ENCODE measurements at regions not wholly inside any gene's neighbourhood (a gene's known extent, or its start where the extent isn't known, plus 50 kb on each side); places are given as distances from the start of the nearest gene placed in this dataset.

DNA sequence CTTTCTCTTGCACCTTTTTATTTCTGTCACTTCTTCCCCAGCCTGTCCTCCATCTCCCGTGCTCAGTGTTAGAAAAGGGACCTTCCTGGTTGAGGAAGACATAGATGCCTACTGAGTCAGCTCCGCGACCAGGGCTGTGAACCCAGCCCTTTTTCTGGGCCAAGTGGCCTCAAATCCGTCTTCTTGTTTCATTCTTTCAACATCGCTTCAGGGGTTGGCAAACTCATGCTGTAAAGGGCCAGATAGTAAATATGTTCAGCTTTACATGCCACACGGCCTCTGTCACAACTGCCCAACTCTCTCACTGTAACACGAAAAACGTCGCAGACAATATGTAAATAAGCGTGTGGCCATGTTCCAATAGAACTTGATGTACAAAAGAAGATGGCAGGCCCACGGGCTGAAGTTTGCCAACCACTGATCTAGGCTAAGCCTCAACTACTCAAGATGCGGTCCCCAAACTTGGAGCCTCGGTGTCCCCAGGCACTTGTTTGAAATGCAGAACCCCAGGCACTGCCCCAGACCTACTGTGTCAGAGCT lies 338.4 kb downstream of the MN1 start:
- TF ChIP-seq, protein P1, sequence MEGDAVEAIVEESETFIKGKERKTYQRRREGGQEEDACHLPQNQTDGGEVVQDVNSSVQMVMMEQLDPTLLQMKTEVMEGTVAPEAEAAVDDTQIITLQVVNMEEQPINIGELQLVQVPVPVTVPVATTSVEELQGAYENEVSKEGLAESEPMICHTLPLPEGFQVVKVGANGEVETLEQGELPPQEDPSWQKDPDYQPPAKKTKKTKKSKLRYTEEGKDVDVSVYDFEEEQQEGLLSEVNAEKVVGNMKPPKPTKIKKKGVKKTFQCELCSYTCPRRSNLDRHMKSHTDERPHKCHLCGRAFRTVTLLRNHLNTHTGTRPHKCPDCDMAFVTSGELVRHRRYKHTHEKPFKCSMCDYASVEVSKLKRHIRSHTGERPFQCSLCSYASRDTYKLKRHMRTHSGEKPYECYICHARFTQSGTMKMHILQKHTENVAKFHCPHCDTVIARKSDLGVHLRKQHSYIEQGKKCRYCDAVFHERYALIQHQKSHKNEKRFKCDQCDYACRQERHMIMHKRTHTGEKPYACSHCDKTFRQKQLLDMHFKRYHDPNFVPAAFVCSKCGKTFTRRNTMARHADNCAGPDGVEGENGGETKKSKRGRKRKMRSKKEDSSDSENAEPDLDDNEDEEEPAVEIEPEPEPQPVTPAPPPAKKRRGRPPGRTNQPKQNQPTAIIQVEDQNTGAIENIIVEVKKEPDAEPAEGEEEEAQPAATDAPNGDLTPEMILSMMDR (IDR thresholded peaks at IDR 0.05; ENCODE audit: low read length), result no peak
- TF ChIP-seq EZH2 (optimal IDR thresholded peaks at IDR 0.05; ENCODE audit: low read depth, low read length) (no peak), EZH2phosphoT487 (IDR thresholded peaks at IDR 0.05; ENCODE audit: low read length) (no peak)
- H3K79me2 ChIP-seq (ENCODE audit: low read length), result no peaks in the 10 kb centered on the region
- H3K4me2 ChIP-seq (ENCODE audit: low read depth, low read length), result no peak overlapping the region
- no peaks in the 10 kb centered on the region for H3F3A ChIP-seq (ENCODE audit: insufficient read depth, low read length)
- no peaks in the 10 kb centered on the region for H3K9me2 ChIP-seq (replicated peaks; ENCODE audit: insufficient read depth, low read length)
- peaks cover 80% of the 10 kb centered on the region for H3K27me3 ChIP-seq (replicated peaks; ENCODE audit: insufficient read depth, low read length)
- H3K4me1 ChIP-seq (ENCODE audit: low read length), result no peaks in the 10 kb centered on the region
- no peaks in the 10 kb centered on the region for H3K9me3 ChIP-seq (replicated peaks; ENCODE audit: insufficient read depth, low read length)
- no peaks in the 10 kb centered on the region for H3K36me3 ChIP-seq (replicated peaks; ENCODE audit: insufficient read depth, low read length)
- H3K4me3 ChIP-seq (ENCODE audit: low read length), result no peak overlapping the region
- no peak for DNase-seq
- no peak overlapping the region for H3K27ac ChIP-seq (ENCODE audit: low read length)
- no peak overlapping the region for H3K9ac ChIP-seq (ENCODE audit: low read length)
- H2AFZ ChIP-seq (ENCODE audit: low read length), result no peak overlapping the region
- H4K20me1 ChIP-seq (ENCODE audit: insufficient read depth, low read length), result no peaks in the 10 kb centered on the region

DNA sequence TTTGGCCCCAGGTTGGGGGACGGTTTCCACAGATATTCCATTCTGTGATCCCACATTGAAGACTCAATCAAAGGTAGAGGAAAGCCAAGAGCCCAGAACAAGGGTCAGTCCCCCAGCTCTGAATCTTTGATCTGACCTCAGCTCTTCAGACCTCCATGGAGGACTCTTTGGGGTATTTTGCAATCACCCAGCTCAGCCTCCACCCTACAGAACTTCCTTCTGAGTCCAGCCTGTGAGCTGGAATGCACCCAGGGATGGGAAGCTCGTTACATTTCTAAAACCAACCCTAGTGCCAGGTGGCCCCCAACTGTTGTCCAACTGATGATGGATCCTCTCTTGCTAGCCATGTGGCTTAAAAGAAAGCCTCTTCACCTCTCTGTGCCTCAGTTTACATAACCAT lies 335.3 kb downstream of the MN1 start:
- H3K4me2 ChIP-seq (ENCODE audit: low read depth, low read length), result no peak overlapping the region
- H3F3A ChIP-seq (ENCODE audit: insufficient read depth, low read length), result no peaks in the 10 kb centered on the region
- peaks cover 73% of the 10 kb centered on the region for H3K27me3 ChIP-seq (replicated peaks; ENCODE audit: insufficient read depth, low read length)
- TF ChIP-seq EZH2 (optimal IDR thresholded peaks at IDR 0.05; ENCODE audit: low read depth, low read length) (no peak), EZH2phosphoT487 (IDR thresholded peaks at IDR 0.05; ENCODE audit: low read length) (no peak)
- TF ChIP-seq, protein P1 (IDR thresholded peaks at IDR 0.05; ENCODE audit: low read length), result no peak
- no peak overlapping the region for H3K27ac ChIP-seq (ENCODE audit: low read length)
- H4K20me1 ChIP-seq (ENCODE audit: insufficient read depth, low read length), result no peaks in the 10 kb centered on the region
- H3K4me1 ChIP-seq (ENCODE audit: low read length), result no peaks in the 10 kb centered on the region
- H3K36me3 ChIP-seq (replicated peaks; ENCODE audit: insufficient read depth, low read length), result no peaks in the 10 kb centered on the region
- no peak overlapping the region for H2AFZ ChIP-seq (ENCODE audit: low read length)
- no peak overlapping the region for H3K9ac ChIP-seq (ENCODE audit: low read length)
- no peaks in the 10 kb centered on the region for H3K9me2 ChIP-seq (replicated peaks; ENCODE audit: insufficient read depth, low read length)
- no peak for DNase-seq
- no peaks in the 10 kb centered on the region for H3K79me2 ChIP-seq (ENCODE audit: low read length)
- H3K9me3 ChIP-seq (replicated peaks; ENCODE audit: insufficient read depth, low read length), result no peaks in the 10 kb centered on the region
- H3K4me3 ChIP-seq (ENCODE audit: low read length), result no peak overlapping the region

DNA sequence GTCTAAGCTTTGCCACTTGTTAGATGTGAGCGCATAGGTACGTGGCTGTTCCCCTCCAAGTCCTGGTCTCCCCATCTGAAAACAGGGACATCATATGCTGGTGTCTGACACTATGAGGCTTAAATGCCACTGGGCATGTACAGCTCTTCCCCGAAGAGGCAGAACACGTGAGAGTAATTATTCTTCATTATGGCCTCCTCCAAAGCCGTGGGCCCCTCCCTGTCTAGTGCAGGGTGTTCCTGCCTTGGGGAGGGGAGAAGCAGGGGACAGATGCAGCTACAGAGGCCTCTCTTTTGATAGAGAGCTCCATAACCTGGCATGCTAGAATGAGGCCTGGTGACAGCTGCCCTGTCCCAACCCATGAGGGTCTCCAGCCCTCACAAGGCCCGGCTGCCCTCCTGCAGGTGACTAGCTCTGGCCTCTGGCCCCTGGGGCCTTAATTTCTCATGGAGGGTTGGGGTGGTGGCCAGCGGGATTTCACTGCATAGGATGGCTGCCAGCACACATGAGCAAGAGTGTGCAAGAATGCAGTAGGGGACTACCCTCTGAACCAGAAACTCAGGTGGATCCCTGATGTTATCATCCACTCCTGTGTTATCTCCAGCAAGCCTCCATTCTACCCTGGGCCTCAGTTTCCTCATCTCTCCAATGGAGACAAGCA lies 334.6 kb downstream of the MN1 start:
- no peaks in the 10 kb centered on the region for H3K79me2 ChIP-seq (ENCODE audit: low read length)
- H2AFZ ChIP-seq (ENCODE audit: low read length), result no peak overlapping the region
- H3K4me2 ChIP-seq (ENCODE audit: low read depth, low read length), result no peak overlapping the region
- no peaks in the 10 kb centered on the region for H3K9me2 ChIP-seq (replicated peaks; ENCODE audit: insufficient read depth, low read length)
- H3K9ac ChIP-seq (ENCODE audit: low read length), result no peak overlapping the region
- H3K4me1 ChIP-seq (ENCODE audit: low read length), result no peaks in the 10 kb centered on the region
- no peak overlapping the region for H3K4me3 ChIP-seq (ENCODE audit: low read length)
- no peaks in the 10 kb centered on the region for H3F3A ChIP-seq (ENCODE audit: insufficient read depth, low read length)
- H3K36me3 ChIP-seq (replicated peaks; ENCODE audit: insufficient read depth, low read length), result no peaks in the 10 kb centered on the region
- H3K27ac ChIP-seq (ENCODE audit: low read length), result no peak overlapping the region
- no peak for DNase-seq
- TF ChIP-seq, protein P1 (IDR thresholded peaks at IDR 0.05; ENCODE audit: low read length), result no peak
- no peaks in the 10 kb centered on the region for H4K20me1 ChIP-seq (ENCODE audit: insufficient read depth, low read length)
- no peaks in the 10 kb centered on the region for H3K9me3 ChIP-seq (replicated peaks; ENCODE audit: insufficient read depth, low read length)
- peaks cover 73% of the 10 kb centered on the region for H3K27me3 ChIP-seq (replicated peaks; ENCODE audit: insufficient read depth, low read length)

Data from MM.1S (cell line).